ENCODE measurements at regions not wholly inside any gene's neighbourhood (a gene's known extent, or its start where the extent isn't known, plus 50 kb on each side); places are given as distances from the start of the nearest gene placed in this dataset.

- DNase-seq: peak; percentile 62
- 43 to 63% methylated on average over 12 of the region's 12 CpGs for WGBS, 2 donors
- intact Hi-C loops (cut with DNase I): loop anchor here (5.0 kb wide), 3 partner anchors 133 to 277 kb away; partner anchors contain the start of gene RTL6
Observed at GRCh38 chr22:44364751-44365130, 52.0 kb upstream of the SHISAL1 start.

GRCh38 chr22:44363980-44364750, 51.4 kb upstream of the SHISAL1 start:
- peak overlapping the region; percentile 82 to 87 (median 86) for H3K27ac ChIP-seq
- H3K9me3 ChIP-seq: no peaks in the 10 kb centered on the region
- no peak overlapping the region for H3K4me3 ChIP-seq
- intact Hi-C loops (cut with DNase I): loop anchor here (2.0 to 5.0 kb wide), 4 partner anchors 133 to 277 kb away; partner anchors contain the start of gene RTL6
- 67 to 71% methylated on average over 11 of the region's 11 CpGs for WGBS, 2 donors
- H3K36me3 ChIP-seq: no peaks in the 10 kb centered on the region
- no peak for TF ChIP-seq POLR2A (IDR thresholded peaks at IDR 0.05)
- TF ChIP-seq POLR2AphosphoS5 (IDR thresholded peaks at IDR 0.05): no peak
- TF ChIP-seq, protein P1, sequence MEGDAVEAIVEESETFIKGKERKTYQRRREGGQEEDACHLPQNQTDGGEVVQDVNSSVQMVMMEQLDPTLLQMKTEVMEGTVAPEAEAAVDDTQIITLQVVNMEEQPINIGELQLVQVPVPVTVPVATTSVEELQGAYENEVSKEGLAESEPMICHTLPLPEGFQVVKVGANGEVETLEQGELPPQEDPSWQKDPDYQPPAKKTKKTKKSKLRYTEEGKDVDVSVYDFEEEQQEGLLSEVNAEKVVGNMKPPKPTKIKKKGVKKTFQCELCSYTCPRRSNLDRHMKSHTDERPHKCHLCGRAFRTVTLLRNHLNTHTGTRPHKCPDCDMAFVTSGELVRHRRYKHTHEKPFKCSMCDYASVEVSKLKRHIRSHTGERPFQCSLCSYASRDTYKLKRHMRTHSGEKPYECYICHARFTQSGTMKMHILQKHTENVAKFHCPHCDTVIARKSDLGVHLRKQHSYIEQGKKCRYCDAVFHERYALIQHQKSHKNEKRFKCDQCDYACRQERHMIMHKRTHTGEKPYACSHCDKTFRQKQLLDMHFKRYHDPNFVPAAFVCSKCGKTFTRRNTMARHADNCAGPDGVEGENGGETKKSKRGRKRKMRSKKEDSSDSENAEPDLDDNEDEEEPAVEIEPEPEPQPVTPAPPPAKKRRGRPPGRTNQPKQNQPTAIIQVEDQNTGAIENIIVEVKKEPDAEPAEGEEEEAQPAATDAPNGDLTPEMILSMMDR (IDR thresholded peaks at IDR 0.05): no peak
- no peak for TF ChIP-seq EP300 (IDR thresholded peaks at IDR 0.05)
- H3K27me3 ChIP-seq: no peaks in the 10 kb centered on the region
- DNase-seq: peak; percentile 76
- peaks cover 0 to 61% (median 51%) of the 10 kb centered on the region in 4 donors for H3K4me1 ChIP-seq

More at GRCh38 chr22:44364751-44365130, 52.0 kb upstream of the SHISAL1 start:
- H3K4me1 ChIP-seq: peaks cover 0 to 55% (median 47%) of the 10 kb centered on the region in 4 donors
- peak overlapping the region; percentile 82 to 87 (median 86) for H3K27ac ChIP-seq
- H3K9me3 ChIP-seq: no peaks in the 10 kb centered on the region
- H3K36me3 ChIP-seq: no peaks in the 10 kb centered on the region
- H3K27me3 ChIP-seq: no peaks in the 10 kb centered on the region
- no peak overlapping the region for H3K4me3 ChIP-seq
- TF ChIP-seq POLR2A (IDR thresholded peaks at IDR 0.05) (no peak), POLR2AphosphoS5 (IDR thresholded peaks at IDR 0.05) (no peak), EP300 (IDR thresholded peaks at IDR 0.05) (no peak)
- TF ChIP-seq, protein P1 (IDR thresholded peaks at IDR 0.05): no peak

- intact Hi-C loops (cut with DNase I): loop anchor here (2.0 to 5.0 kb wide), 4 partner anchors 134 to 276 kb away; partner anchors contain the start of gene RTL6
- Histone ChIP-seq H3K9me3 (no peaks in the 10 kb centered on the region), H3K4me3 (no peak overlapping the region), H3K4me1 (peaks cover 0 to 69% (median 60%) of the 10 kb centered on the region in 4 donors), H3K27ac (peak overlapping the region; percentile 82 to 87 (median 86)), H3K27me3 (no peaks in the 10 kb centered on the region), H3K36me3 (no peaks in the 10 kb centered on the region)
- DNase-seq: peak; percentile 97
- TF ChIP-seq EP300 (IDR thresholded peaks at IDR 0.05): peak; percentile 37 to 89 (median 77)
- TF ChIP-seq, protein P1 (IDR thresholded peaks at IDR 0.05): no peak
- TF ChIP-seq POLR2AphosphoS5 (IDR thresholded peaks at IDR 0.05): peak; percentile 74 to 95 (median 88)
- 65 to 75% methylated on average over 32 of the region's 32 CpGs for WGBS, 2 donors
Observed at GRCh38 chr22:44363013-44363979, 50.5 kb upstream of the SHISAL1 start.

DNA sequence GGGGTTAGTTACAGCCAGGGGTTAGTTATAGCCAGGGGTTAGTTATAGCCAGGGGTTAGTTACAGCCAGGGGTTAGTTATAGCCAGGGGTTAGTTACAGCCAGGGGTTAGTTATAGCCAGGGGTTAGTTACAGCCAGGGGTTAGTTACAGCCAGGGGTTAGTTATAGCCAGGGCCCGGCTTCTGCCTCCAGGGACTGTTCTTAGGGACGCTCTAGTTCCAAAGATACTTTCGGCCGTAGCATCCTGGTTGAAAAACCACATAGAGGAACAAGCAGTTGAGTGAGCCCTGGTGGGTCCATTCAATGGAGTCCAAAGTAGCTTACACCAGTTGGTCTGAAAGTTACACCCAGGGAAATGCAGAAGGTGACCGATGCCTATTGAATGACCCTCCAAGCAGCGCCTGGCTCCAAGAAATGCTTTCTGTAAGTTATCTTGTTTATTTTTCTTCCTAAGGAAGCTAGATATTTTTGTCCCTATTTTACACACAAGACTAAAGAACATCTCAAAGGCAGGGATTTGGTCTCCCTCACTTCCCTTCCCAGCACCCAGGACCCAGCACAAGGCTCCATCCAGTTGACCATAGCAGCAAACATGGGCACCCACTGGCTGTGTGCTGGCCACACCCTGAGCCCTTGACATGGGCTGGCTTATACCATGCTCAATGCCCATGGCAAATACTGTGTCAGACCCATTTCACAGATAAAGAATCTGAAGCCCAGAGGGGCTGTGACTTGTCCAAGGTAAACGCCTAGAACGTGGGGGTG, 49.7 kb upstream of the SHISAL1 start:
- peak overlapping the region; percentile 82 to 87 (median 86) for H3K27ac ChIP-seq
- DNase-seq: peak; percentile 60
- WGBS, 2 donors: 82 to 84% methylated on average over 8 of the region's 8 CpGs
- intact Hi-C loops (cut with DNase I): loop anchor here (2.0 to 5.0 kb wide), 4 partner anchors 135 to 275 kb away; partner anchors contain the start of gene RTL6
- no peak overlapping the region for H3K4me3 ChIP-seq
- TF ChIP-seq POLR2A (IDR thresholded peaks at IDR 0.05) (no peak), EP300 (IDR thresholded peaks at IDR 0.05) (no peak), POLR2AphosphoS5 (IDR thresholded peaks at IDR 0.05) (no peak)
- TF ChIP-seq, protein P1 (IDR thresholded peaks at IDR 0.05): no peak
- H3K27me3 ChIP-seq: no peaks in the 10 kb centered on the region
- H3K9me3 ChIP-seq: no peaks in the 10 kb centered on the region
- no peaks in the 10 kb centered on the region for H3K36me3 ChIP-seq
- H3K4me1 ChIP-seq: peaks cover 0 to 78% (median 68%) of the 10 kb centered on the region in 4 donors

All from sigmoid colon (tissue), 6 donors.